IMR-90 (cell line): ENCODE measurements at regions not wholly inside any gene's neighbourhood (a gene's known extent, or its start where the extent isn't known, plus 50 kb on each side); places are given as distances from the start of the nearest gene placed in this dataset.

Experiments used
- ATAC-seq: fragments of 200-7000 bp; cut with Tn5 transposase; 2 replicates; pipeline ENCODE4 v1.9.1; 2020; ENCODE audit warnings: low read depth, mild to moderate bottlenecking, moderate library complexity
- BruUV-seq: library from RNA; stranded (reverse); fragments of 400-500 nt; replicated peaks from 2 replicates; lab custom pipeline; 2021; lab: Mats Ljungman, UMichigan
- CTCF ChIA-PET: fragments of 300-600 bp; formaldehyde crosslinking; extraction: SDS; loops from one replicate; lab custom pipeline; 2021; ENCODE audit warnings: antibody characterized with exemption; lab: Yijun Ruan, JAX
- POLR2A ChIA-PET: fragments of 300-600 bp; sonication (Branson Sonifier 250); formaldehyde crosslinking; loops from one replicate; lab custom pipeline; 2022; ENCODE audit warnings: antibody characterized with exemption; ENCODE audit not compliant: unreplicated experiment; lab: Charles Lee
- DNase-seq: peaks from one replicate; pipeline ENCODE4 v3.0.0; 2013
- H2AFZ ChIP-seq: replicated peaks from 2 replicates; pipeline ENCODE3; 2013; ENCODE audit warnings: low read length, mild to moderate bottlenecking; ENCODE audit not compliant: poor library complexity
- H2AK5ac ChIP-seq: 2 replicates; pipeline ENCODE4 v1.6.1; 2013; ENCODE audit warnings: low read depth, low read length, inconsistent platforms
- H2AK9ac ChIP-seq: replicated peaks from 2 replicates; pipeline ENCODE3; 2013; ENCODE audit warnings: mild to moderate bottlenecking, low read depth, low read length, moderate library complexity; ENCODE audit not compliant: poor library complexity
- H2BK120ac ChIP-seq: 2 replicates; pipeline ENCODE4 v1.6.1; 2013; ENCODE audit warnings: low read depth, low read length, inconsistent platforms
- H2BK15ac ChIP-seq: 3 replicates; pipeline ENCODE4 v1.6.1; 2013; ENCODE audit warnings: low read depth, low read length, inconsistent platforms
- H2BK20ac ChIP-seq: 2 replicates; pipeline ENCODE4 v1.6.1; 2013; ENCODE audit warnings: low read depth, mild to moderate bottlenecking, inconsistent platforms, low read length, moderate library complexity
- H2BK5ac ChIP-seq: 2 replicates; pipeline ENCODE4 v1.6.1; 2013; ENCODE audit warnings: mild to moderate bottlenecking, low read depth, low read length, inconsistent platforms; ENCODE audit not compliant: poor library complexity, severe bottlenecking
- H3K14ac ChIP-seq: replicated peaks from 2 replicates; pipeline ENCODE4 v1.6.1; 2013; ENCODE audit warnings: low read depth, low read length, inconsistent platforms
- H3K18ac ChIP-seq: 2 replicates; pipeline ENCODE4 v1.6.1; 2013; ENCODE audit warnings: low read depth, low read length, control low read depth
- H3K23ac ChIP-seq: 2 replicates; pipeline ENCODE4 v1.6.1; 2013; ENCODE audit warnings: low read depth, low read length, inconsistent platforms
- H3K27ac ChIP-seq: 2 replicates; pipeline ENCODE4 v1.5.1; 2013; ENCODE audit warnings: mild to moderate bottlenecking, control low read depth, low read length; ENCODE audit not compliant: insufficient read depth
- H3K27me3 ChIP-seq: 2 replicates; pipeline ENCODE4 v1.6.1; 2013; ENCODE audit warnings: low read length; ENCODE audit not compliant: control insufficient read depth, insufficient read depth
- H3K36me3 ChIP-seq: 2 replicates; pipeline ENCODE4 v1.6.1; 2013; ENCODE audit warnings: low read length, mixed read lengths; ENCODE audit not compliant: control insufficient read depth, insufficient read depth
- H3K4ac ChIP-seq: 2 replicates; pipeline ENCODE4 v1.6.1; 2013; ENCODE audit warnings: low read depth, low read length, inconsistent platforms
- H3K4me1 ChIP-seq: 2 replicates; pipeline ENCODE4 v1.6.1; 2013; ENCODE audit warnings: low read length, mixed read lengths; ENCODE audit not compliant: control insufficient read depth, insufficient read depth
- H3K4me2 ChIP-seq: 2 replicates; pipeline ENCODE4 v1.6.1; 2013; ENCODE audit warnings: low read depth, mild to moderate bottlenecking, control low read depth, low read length, moderate library complexity
- H3K4me3 ChIP-seq: 2 replicates; pipeline ENCODE4 v1.5.1; 2013; ENCODE audit warnings: low read depth, mild to moderate bottlenecking, control low read depth, low read length, moderate library complexity; ENCODE audit not compliant: insufficient read depth
- H3K56ac ChIP-seq: 2 replicates; pipeline ENCODE4 v1.6.1; 2013; ENCODE audit warnings: low read length, inconsistent platforms; ENCODE audit not compliant: insufficient read depth; ENCODE audit errors: extremely low read depth
- H3K79me1 ChIP-seq, 2 experiments: 2 replicates each; pipeline ENCODE4 v1.6.1; 2013; ENCODE audit warnings: low read length in 2 of 2, inconsistent platforms in 1 of 2, low read depth in 1 of 2
- H3K9ac ChIP-seq: 2 replicates; pipeline ENCODE4 v1.6.1; 2013; ENCODE audit warnings: low read depth, low read length, control low read depth
- H3K9me1 ChIP-seq: 2 replicates; pipeline ENCODE4 v1.6.1; 2013; ENCODE audit warnings: low read length, inconsistent platforms; ENCODE audit not compliant: insufficient read depth
- H3K9me3 ChIP-seq: 2 replicates; pipeline ENCODE4 v1.6.1; 2013; ENCODE audit warnings: low read length; ENCODE audit not compliant: control insufficient read depth, insufficient read depth
- H4K20me1 ChIP-seq: 2 replicates; pipeline ENCODE4 v1.6.1; 2013; ENCODE audit warnings: low read length, inconsistent platforms; ENCODE audit not compliant: insufficient read depth
- H4K5ac ChIP-seq: 2 replicates; pipeline ENCODE4 v1.6.1; 2013; ENCODE audit warnings: mild to moderate bottlenecking, low read depth, low read length, control low read depth
- H4K8ac ChIP-seq, 2 experiments: 2 replicates each; pipeline ENCODE4 v1.6.1; 2013; ENCODE audit warnings: low read depth in 2 of 2, low read length in 2 of 2, control low read depth in 1 of 2, inconsistent platforms in 1 of 2
- H4K91ac ChIP-seq: 2 replicates; pipeline ENCODE4 v1.6.1; 2013; ENCODE audit warnings: low read depth, low read length, inconsistent platforms; ENCODE audit not compliant: insufficient read depth
- CHD1 ChIP-seq: IDR thresholded peaks from 2 replicates; pipeline ENCODE4 v1.6.1; 2012; ENCODE audit warnings: low read depth, low read length, improper control_type of control experiment
- NFE2L2 ChIP-seq: fragments of 150-350 bp; IDR thresholded peaks from 2 replicates; pipeline ENCODE4 v1.6.1; 2016; ENCODE audit warnings: low read depth, mild to moderate bottlenecking, low read length
- RFX5 ChIP-seq: IDR thresholded peaks from 2 replicates; pipeline ENCODE4 v1.8.0; 2012; ENCODE audit warnings: low read depth, mild to moderate bottlenecking, low read length, moderate library complexity
- WGBS, 2 experiments: methylation state at CpG; one replicate each; pipeline versions ENCODE4 v1.1.5 to v1.1.7; 2013; ENCODE audit warnings: missing lambda C conversion rate in 2 of 2; ENCODE audit not compliant: insufficient read length in 1 of 2; ENCODE audit errors: extremely low coverage in 2 of 2; 5-methylcytosine and 5-hydroxymethylcytosine counted together
- dilution Hi-C: fragments of 300-500 bp; cut with HindIII; formaldehyde crosslinking; loops from one replicate; pipeline ENCODE4 v1.14.3; 2018; ENCODE audit warnings: low sequenced_read_pairs; ENCODE audit not compliant: unreplicated experiment
- in situ Hi-C: fragments of 300-500 bp; cut with MboI; formaldehyde crosslinking; loops from 3 replicates; pipeline ENCODE4 v1.14.3; 2019; ENCODE audit warnings: low sequenced_read_pairs, inconsistent platforms, mixed read lengths
- intact Hi-C: fragments of 100-400 bp; cut with micrococcal nuclease; formaldehyde crosslinking; loops from 2 replicates; pipeline ENCODE4 v1.10.0; 2022

DNA sequence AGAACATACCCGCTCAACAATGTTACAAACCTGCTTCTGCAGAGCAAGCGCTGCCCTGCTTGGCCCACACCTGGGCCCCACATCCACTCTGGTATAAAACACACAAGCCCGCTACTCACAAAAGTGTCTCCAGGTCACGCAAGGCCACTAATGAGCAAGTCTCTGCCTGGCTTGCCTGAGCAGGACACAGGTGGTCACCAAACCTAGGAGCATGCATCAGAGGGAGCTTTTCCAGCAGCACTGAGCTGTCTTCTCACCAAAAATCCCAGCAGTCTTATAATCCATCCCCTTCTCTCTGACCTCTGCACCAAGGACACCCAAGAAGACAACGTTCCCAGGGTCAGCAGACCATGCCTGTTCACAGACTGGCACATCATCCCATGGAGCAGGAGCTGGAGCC is 100.8 kb downstream of the DLL1 start:
- Histone ChIP-seq H3K4me1 (no peaks in the 10 kb centered on the region), H4K20me1 (no peaks in the 10 kb centered on the region), H4K8ac (no peak overlapping the region), H3K36me3 (no peaks in the 10 kb centered on the region), H4K91ac (no peak overlapping the region), H3K79me1 (no peaks in the 10 kb centered on the region), H3K9me3 (peaks cover 42% of the 10 kb centered on the region), H2BK15ac (no peak overlapping the region), H3K14ac (no peak overlapping the region), H2AFZ (no peak overlapping the region), H3K4me3 (no peak overlapping the region), H3K18ac (no peak overlapping the region), H3K27me3 (no peaks in the 10 kb centered on the region), H3K9ac (no peak overlapping the region), H2AK9ac (no peak overlapping the region), H2AK5ac (no peak overlapping the region), H3K27ac (no peak overlapping the region), H3K56ac (no peak overlapping the region), H2BK5ac (no peak overlapping the region), H4K5ac (no peak overlapping the region), H2BK120ac (no peak overlapping the region), H3K9me1 (no peaks in the 10 kb centered on the region), H2BK20ac (no peak overlapping the region), H3K4ac (no peak overlapping the region), H3K4me2 (no peak overlapping the region), H3K23ac (no peak overlapping the region)
- WGBS, 2 experiments = 47% methylated on average over 4 of the region's 5 CpGs; no CpG with 5 or more reads in 1 of the 2 experiments
- intact Hi-C loops (no loop called here), in situ Hi-C loops (no loop called here), dilution Hi-C loops (no loop called here)
- no TSS peak for BruUV-seq
- TF ChIP-seq NFE2L2 = no peak
- TF ChIP-seq RFX5 = no peak
- TF ChIP-seq CHD1 = no peak
- ChIA-PET POLR2A (no interaction called here), CTCF (no interaction called here)
- DNase-seq (no peak), ATAC-seq (no peak)
